MM.1S (cell line): ENCODE measurements at regions not wholly inside any gene's neighbourhood (a gene's known extent, or its start where the extent isn't known, plus 50 kb on each side); places are given as distances from the start of the nearest gene placed in this dataset.

Experiments
- CTCF ChIP-seq: fragments of 300-600 bp; sonication (generic); IDR thresholded peaks from 2 replicates; pipeline ENCODE4 v1.5.1; 2016; ENCODE audit warnings: antibody characterized with exemption, low read length, mixed read lengths
- EZH2phosphoT487 ChIP-seq: fragments of 300-600 bp; sonication (generic); IDR thresholded peaks from 2 replicates; pipeline ENCODE4 v1.6.1; 2018; ENCODE audit warnings: antibody characterized with exemption, low read length

- no peak for TF ChIP-seq CTCF
- TF ChIP-seq EZH2phosphoT487 = no peak
These were observed 628.2 kb upstream of the CADM1 start for GRCh38 chr11:116132273-116132978.
